Epithelial cell of prostate (primary cell): ENCODE measurements at regions not wholly inside any gene's neighbourhood (a gene's known extent, or its start where the extent isn't known, plus 50 kb on each side); places are given as distances from the start of the nearest gene placed in this dataset.

Experiments
- DNase-seq: peaks from one replicate; pipeline ENCODE4 v3.0.0-alpha.2; 2011; ENCODE audit warnings: low read depth, low spot score
- H3K27ac ChIP-seq: fragments of 450-650 bp; 2 replicates; pipeline ENCODE4 v1.5.1; 2017; ENCODE audit warnings: mild to moderate bottlenecking

DNA sequence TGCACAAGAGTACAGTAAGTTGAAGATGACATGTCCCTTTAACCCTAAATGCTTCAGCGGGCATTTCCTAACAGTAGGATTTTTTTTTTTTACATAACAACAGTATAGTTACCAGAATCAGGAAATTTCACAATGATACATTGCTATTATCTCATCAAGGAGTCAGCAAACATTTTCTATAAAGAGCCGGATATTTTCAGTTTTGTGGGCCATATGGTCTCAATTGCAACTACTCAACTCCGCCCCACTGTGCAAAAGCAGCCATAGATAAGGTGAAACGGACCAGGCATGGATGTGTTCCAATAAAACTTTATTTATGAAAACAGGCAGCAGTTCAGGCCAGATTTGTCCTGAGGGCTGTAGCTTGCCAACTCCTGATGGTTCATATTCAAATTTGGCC lies 130.6 kb downstream of the SMAD6 start:
- no peak for DNase-seq
- H3K27ac ChIP-seq, result peak overlapping the region; percentile 24

DNA sequence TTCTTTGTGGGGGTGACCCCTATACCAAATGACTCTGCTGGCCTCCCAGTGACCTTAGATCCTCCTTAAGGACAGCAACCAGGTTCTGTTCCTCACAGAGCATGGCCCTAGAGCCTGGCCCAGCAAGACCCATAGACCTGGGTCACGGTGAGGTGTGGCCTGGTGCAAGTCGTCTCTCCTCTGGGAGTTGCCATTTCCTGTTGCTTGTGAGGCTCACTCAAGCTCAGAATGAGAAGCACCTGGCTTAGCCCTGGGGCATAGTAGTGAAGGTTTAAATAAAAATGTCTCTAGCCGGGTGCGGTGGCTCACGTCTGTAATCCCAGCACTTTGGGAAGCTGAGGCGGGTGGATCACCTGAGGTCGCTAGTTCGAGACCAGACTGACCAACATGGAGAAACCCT lies 131.3 kb downstream of the SMAD6 start:
- DNase-seq, result no peak
- H3K27ac ChIP-seq, result peak overlapping the region; percentile 24

DNA sequence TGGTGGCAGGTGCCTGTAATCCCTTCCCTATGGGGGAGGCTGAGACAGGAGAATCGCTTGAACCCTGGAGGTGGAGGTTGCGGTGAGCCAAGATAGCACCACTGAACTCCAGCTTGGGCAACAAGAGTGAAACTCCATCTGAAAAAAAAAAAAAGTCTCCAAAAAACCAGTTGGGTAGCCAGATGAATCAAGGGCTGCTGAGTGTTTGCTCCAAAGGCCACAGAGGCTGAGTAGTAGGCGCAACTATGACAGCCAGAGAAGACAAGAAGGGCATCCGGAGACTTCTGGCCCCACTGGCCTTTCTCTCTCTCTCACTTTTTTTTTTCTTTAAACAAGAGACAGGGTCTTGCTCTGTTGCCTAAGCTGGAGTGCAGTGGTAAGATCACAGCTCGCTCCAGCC lies 131.8 kb downstream of the SMAD6 start:
- DNase-seq, result no peak
- H3K27ac ChIP-seq, result peak overlapping the region; percentile 24

DNA sequence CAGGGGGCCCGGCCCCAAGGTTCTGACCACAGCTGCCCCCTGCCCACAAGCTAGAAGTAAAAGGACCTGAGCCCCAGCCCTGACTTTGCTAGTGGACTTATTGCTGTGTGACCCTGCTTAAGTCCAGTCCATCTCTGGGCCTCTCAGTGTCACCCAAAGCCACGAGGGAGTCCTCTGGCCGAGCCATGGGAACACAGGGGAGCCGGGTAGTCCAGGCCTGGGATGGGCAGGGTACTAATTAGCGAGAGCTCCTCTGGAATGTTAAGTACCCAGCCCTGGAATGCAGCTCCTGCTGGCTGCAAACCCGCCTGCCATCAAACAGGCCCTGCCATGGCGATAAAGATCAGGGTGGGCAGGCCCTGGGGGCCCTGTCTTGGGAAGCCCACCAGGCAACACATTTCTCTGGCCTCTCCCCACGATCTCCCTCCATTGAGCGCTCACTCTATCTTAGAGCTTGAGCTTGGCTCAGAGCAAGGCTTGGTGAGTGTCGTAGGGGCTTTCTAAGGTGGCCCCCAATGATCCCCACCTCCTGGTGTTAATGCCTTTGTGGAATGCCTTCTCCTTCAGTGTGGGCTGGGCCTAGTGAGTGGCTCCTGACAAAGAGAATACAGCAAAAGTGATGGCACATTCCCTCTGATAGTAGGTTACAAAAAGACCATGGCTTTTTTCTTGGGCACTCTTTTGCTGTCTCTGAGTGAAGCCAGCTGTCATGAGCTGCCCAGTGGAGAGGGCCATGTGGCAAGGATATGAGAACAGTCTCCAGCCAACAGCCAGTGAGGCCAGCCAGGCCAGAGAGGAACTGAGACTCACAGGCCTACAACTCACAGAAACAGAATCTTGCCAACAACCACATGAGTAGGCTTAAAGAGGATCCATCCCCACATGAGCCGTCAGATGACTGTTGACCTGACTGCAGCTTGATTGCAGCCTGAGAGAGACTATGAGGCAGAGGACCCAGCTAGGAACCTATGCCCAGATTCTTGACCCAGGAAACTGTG lies 133.1 kb downstream of the SMAD6 start:
- DNase-seq, result no peak
- H3K27ac ChIP-seq, result no peak overlapping the region

DNA sequence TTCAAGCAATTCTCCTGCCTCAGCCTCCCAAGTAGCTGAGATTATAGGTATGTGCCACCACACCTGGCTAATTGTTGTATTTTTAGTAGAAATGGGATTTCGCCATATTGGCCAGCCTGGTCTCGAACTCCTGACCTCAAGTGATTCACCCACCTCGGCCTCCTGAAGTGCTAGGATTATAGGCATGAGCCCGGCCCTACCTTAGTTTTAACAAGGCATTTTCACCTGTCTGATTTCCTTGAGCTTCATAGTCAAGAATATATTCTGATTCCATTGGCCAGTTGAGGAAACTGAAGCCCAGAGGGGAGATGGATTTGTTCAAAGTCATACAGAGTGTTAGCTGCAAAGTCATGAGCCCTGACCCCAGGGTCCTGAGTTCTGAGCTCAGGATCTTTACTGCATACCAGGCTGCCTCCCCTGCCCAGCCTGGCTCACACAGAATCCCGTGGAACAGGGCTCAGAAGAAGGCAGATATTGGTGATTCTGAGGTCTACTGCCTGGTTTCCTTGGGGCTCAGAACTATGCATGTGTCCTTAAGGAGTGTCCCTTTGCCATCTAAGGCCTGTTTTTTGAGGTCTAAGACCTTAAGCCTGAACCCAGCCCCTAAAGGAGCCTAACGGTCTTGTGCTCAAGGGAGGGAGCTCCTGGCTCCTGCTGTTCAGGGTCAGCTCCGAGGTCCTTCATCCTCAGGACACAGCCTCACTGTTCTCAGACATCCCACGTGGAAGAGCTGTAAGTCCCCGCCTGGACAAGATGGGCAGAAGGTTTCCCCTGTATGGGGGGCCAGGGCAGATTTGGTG lies 134.4 kb downstream of the SMAD6 start:
- H3K27ac ChIP-seq, result no peak overlapping the region
- no peak for DNase-seq

DNA sequence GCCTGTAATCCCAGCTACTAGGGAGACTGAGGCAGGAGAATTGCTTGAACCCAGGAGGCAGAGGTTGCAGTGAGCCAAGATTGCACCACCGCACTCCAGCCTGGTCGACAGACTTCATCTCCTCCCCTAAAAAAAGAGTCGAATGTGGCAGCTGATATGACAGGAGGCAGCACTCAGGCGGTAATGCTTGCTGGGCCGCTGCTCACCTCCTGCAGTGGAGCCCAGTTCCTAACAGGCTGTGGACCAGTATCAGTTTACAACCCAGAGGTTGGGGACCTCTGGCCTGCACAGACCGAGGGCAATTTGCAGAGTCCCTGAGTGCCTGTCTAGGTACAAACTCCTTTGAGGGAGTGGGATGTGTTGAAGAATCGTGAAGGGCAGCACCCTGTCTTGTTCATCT lies 136.2 kb downstream of the SMAD6 start:
- no peak overlapping the region for H3K27ac ChIP-seq
- no peak for DNase-seq

DNA sequence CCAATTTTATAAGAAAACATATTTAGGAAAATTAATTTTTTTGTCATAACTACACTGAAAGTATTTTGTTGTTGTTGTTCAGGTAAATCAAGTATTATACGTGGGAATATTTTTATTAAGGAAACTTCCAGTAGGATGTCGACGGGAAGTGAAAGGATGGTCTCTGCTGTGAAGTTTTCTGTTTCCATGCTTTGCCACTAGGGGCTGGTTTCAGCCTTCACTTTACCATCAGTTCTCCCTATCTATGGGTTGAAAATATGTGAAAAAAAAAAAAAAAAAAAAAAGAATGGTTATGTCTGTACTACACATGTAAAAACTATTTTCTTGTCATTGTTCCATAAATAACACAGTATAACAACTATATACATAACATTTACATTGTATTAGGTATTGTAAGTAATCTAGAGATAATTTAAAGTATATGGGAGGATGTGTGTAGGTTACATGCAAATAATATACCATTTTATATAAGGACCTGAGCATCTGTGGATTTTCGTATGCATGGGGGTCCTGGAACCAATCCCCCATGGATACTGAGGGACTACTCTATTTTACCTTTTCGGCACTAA lies 136.7 kb downstream of the SMAD6 start:
- no peak for DNase-seq
- no peak overlapping the region for H3K27ac ChIP-seq

DNA sequence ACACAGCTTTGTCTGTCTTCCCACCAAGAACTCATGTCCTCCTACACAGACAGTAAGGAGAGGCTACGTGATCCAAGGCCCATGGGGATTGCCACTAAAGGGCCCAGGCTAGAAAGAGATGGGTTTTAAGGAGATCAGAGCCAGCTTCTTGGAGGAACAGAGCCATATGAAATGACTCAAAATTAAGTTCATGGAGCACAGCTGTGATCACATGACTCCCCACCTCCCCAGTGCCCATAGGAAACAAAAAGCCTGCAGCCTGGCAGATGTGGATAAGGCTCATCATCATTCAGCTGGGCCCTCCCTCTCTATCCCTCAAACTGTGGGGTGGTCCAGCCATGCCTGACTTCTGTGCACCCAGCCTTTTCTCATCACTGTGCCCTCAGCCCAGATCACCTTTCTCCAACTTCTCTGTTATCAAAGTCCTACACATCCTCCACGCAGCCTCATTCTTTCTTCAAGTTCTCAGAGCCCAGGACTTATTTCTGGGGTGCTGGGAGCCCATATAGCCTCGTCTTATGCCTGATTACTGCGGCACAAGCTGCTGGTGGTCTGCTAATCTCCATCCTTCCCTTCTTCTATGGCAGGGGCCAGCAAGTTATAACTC lies 137.6 kb downstream of the SMAD6 start:
- no peak overlapping the region for H3K27ac ChIP-seq
- DNase-seq, result no peak

DNA sequence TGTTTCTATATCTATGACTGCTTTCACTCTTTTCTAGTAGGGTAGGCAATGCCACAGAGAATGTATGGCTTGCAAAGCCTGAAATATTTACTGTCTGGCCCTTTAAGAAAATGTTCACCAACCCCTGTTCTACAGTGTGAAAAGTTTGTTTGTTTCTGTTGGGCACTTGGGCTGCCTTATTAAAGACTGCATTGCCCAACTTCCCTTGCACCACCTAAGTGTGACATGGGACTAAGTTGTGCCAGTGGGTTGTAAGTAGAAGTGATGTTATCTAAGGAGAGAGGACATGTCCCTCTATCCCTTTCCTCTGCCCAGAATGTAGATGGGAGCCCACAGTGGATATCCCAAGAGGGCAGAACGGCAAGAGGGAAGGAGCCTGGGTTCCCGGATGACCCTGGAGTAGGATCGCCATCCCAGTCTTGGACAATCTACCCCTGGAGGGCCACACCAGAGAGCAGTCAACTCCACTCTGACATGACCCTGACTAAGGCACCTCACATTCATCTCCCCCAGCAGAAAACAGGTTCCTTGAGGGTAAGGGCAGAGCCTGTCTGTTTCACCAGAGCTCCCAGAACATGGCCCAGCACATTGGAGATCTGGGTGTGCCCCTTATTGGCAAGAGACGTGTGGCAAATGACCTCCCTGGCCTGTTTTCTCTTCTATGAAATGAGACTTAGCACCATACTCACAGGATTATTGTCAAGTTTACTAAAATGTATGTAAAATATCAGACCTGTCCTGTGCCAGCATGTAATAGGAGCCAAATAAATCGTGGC lies 138.8 kb downstream of the SMAD6 start:
- DNase-seq, result no peak
- H3K27ac ChIP-seq, result no peak overlapping the region

DNA sequence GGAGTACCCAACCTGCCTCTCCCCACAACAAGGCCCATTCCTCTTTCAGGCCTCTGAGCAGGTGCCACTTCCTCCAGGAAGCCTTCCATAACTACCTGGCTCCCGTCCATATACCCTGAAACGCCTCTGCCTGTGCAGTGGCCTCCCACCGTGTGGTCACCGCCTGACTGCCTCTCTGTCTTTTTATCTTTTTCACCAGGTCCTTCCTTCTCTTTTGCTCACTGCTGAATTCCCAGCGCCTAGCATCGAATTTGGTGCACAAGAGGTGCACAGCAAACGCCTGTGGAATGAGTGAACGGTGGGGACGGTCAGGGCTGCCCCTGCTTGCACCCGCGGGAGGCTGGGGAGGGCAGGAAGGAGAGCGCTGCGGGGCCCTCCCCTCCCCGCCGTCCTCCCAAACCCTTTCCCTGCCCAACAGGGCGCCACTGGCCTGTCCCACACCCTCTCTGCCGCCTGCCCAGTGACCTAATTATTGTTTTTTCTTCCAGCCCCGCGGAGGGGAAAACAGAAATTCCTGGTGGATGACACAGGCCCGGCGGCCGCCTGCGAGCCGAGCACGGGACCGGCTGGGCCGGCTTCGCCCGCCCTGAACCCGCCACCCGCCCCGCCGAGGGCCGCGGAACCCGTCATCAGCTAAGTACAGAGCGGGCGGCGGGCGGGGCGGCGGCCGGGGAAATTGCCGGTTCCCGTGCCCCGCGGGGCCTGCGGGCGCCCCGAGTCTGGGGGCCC lies 140.1 kb downstream of the SMAD6 start:
- peak overlapping the region; percentile 73 for H3K27ac ChIP-seq
- peak; percentile 43 for DNase-seq

DNA sequence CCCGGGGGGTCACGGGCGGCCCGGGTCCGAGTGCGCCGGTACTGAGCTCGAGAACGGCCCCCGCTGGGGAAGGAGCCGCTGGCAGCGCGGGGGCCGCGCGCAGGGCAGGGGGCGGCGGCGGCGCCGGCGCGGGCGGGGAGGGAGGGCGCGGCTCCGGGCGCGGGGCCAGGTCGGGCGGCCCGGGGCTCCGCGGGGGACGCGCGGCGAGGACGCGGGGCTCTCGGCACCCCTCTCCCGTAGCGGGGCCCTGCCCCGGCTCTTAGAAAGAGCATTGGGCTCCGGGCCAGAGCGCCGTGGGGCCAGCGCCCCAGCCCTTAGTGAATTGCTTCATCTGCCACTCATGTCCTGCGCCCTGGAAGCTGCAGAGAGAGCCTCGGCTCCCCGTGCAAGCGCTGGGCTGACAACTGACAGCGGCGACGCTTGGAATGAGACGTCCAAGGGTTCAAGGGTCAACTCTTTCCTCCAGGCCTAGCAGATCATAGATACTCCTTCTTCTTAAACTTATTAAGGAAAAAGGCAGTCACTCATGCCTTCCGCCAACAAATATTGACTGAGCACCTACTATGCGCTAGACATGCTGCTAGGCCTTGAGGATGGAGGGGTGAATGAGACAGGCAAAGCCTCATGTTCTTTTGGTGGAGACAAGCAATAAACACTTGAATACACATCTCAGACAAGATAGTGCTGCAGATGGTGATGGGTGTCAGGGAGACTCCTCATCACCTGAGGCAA lies 140.8 kb downstream of the SMAD6 start:
- DNase-seq, result no peak
- H3K27ac ChIP-seq, result peak overlapping the region; percentile 73

DNA sequence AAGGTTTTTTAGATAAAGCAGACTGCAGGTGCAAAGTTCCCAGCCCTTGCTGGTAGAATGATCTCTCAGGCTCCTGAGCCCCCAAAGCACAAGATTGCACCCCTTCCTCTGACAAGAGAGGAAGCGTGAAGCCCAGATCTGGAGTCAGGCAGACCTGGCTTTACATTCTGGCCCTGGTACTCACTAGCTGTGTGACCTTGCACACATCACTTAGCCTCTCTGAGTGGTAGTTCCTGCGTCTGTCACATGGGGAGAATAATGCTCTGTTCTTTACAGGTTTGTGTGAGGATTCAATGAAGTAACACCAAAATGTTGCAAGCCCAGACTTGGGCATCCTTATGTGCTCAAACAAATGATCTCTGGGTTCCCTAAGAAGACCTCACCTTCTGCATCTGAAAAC lies 141.5 kb downstream of the SMAD6 start:
- DNase-seq, result no peak
- H3K27ac ChIP-seq, result no peak overlapping the region

DNA sequence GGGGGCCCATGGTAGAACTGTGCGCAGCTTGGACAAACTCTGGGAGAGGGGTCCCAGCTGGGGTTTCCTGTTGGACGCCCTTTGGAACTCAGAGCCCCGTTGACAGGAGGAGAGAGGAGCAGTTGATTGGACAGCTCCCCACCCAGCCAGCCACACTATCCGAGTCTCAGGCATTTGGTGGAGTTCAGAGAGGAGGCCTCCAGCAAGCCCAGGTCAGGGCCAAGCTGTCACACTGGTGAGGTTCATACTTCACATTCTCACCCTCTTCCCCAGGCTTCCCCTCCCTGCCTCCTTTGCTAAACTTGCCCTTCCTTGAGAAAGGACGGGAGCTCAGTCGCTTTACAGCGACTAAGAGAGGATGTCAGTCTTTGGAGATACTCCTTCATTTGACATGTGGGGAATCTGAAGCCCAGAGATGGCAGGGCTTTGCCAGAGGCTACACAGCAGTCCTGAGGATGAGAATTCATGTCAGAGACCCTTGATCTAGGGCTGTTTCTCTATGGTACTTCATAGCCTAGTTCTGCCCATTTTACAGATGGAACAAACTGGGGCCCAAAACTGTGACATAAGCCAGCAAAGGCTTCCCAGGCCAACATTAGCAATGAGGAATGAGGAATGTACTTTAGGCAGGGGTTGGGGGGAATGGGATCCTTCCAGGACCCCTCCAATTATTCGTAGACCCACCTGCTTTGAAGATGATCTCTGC lies 142.2 kb downstream of the SMAD6 start:
- DNase-seq, result no peak
- H3K27ac ChIP-seq, result no peak overlapping the region

DNA sequence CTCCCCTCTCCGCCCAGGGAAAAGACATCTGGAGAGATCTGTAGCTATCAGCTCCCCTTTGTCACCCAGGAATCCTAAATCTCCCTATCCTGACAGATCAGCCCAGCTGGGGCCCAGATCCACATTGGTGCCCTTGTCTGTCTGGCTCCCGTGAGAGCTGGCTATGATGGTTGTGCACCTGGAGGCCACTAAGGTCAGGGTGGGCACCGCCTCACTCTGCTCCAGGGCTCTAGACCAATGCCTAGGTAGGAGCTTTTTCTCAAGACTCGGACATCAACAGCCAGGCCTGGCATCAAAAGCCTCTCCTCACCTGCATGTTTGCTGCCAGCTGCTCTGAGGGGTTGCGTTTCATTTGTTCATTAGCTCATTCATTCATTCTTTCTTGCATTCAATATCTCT lies 142.7 kb downstream of the SMAD6 start:
- no peak for DNase-seq
- H3K27ac ChIP-seq, result no peak overlapping the region

DNA sequence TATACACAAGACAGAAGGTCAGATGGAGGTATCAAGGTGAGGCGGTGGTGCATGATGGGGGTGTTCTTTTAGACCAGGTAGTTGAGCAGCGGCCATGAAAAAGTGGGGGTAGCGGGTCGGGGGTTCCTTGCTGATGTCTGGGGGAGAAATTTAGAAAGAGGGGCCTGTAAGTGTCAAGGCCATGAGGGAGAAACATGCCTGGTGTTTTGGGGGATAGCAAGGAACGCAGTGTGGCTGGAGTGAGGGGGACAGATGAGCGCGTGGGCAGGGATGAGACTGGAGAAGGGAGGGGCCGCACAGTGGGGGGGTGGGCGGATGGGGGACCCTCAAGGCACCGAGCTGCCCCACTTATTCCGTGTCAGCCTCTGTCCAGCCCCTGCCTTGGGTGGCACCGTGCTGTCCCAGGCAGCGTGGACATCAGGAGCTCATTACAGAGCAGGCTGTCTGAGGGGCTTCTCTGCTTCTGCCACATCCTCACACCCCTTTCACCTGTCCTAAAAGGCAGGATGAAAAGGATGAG lies 143.3 kb downstream of the SMAD6 start:
- H3K27ac ChIP-seq, result no peak overlapping the region
- no peak for DNase-seq

DNA sequence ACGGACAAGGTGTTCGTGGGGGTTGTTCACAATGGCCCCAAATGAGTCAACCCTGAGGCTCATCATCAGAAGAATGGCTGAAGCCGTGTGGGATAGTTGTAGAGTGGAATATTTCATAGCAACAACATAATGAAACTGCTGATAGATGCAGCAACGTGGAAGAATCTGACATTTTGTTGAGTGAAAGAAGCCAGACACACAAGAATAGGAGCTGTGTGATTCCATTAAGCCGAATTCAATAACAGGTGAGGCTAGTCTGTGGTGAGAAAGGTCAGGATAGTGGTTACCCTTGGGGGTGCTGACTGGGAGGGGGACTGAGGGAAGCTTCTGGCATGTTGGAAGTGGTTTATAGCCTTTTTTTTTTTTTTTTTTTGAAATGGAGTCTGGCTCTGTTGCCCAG lies 144.0 kb downstream of the SMAD6 start:
- no peak overlapping the region for H3K27ac ChIP-seq
- no peak for DNase-seq

DNA sequence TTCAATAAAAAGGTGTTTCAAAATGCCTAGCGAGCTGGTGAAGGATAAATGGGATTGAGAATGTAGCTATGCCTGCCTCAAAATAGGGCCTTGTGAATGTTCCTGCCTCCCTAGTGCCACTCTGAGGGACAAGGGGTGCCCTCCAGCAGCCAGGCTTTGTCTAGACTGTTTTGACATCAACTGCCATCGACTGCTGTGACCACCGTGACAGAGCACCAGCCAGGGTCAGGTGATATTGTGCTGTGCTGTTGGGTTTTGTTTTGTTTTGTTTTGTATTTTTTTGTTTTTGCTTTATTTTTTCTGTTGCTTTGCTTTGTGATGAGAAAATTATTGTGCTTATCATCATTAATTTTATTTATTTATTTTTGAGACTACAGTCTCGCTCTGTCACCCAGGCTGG lies 144.8 kb downstream of the SMAD6 start:
- no peak for DNase-seq
- H3K27ac ChIP-seq, result no peak overlapping the region

DNA sequence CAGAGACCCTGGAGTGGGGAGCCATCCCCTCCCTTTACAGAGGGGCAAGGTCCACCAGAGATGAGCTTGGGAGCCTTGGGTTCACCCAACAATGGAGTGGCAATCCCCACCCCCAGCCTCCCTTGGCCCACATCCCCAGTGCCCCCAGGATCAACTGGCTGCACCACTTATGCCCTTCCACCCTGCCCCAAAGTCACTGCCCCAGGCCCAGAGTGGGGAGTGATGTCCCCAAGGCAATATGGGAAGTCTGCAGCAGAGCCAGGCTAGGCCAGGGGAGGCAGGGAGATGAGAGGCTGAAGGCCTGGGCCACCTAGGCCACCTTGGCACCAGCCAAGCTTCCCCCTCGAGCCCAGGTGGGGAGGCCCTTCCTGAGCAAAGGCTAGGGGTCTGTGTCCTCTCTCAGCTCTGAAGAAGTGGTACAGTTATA lies 145.5 kb downstream of the SMAD6 start:
- no peak overlapping the region for H3K27ac ChIP-seq
- DNase-seq, result no peak
